ENCODE measurements at regions not wholly inside any gene's neighbourhood (a gene's known extent, or its start where the extent isn't known, plus 50 kb on each side); places are given as distances from the start of the nearest gene placed in this dataset.

DNA sequence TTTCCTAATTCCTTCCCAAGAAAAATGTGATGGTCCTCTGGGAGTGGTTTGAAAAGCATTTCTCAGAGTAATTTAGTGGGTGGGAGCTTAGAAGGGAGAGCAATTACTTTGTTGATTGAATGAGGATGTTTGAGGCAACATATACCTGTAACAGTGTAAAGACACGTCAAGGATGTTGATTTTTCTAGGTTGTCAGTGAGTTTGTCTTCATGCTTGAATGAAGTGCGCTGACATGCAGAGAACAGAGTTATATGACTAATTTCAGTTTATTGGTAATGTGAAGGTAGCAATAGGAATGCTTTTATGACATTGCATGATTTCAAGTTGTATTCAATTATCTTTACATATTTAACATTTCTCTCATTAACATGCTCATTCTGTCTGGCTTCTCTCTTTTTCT lies 286.9 kb downstream of the NFKBIZ start:
- ChIA-PET POLR2A (no interaction called here), CTCF (no interaction called here)
- no peak for TF ChIP-seq CTCF (IDR thresholded peaks at IDR 0.05; ENCODE audit: insufficient read depth, low read depth, low read length)
- Histone ChIP-seq H3K4me3 (ENCODE audit: low read depth, low read length) (no peak overlapping the region), H3K36me3 (ENCODE audit: control insufficient read depth, insufficient read depth, low read length) (no peaks in the 10 kb centered on the region), H3K27me3 (ENCODE audit: control insufficient read depth, insufficient read depth, low read length) (no peaks in the 10 kb centered on the region)
- DNase-seq (ENCODE audit: low read depth): no peak

GRCh38 chr3:102140116-102140515 lies 290.8 kb downstream of the NFKBIZ start:
- Histone ChIP-seq H3K27me3 (ENCODE audit: control insufficient read depth, insufficient read depth, low read length) (no peaks in the 10 kb centered on the region), H3K4me3 (ENCODE audit: low read depth, low read length) (no peak overlapping the region), H3K36me3 (ENCODE audit: control insufficient read depth, insufficient read depth, low read length) (no peaks in the 10 kb centered on the region)
- no peak for TF ChIP-seq CTCF (IDR thresholded peaks at IDR 0.05; ENCODE audit: insufficient read depth, low read depth, low read length)
- ChIA-PET CTCF (no interaction called here), POLR2A (no interaction called here)
- no peak for DNase-seq (ENCODE audit: low read depth)

- Histone ChIP-seq H3K4me3 (ENCODE audit: low read depth, low read length) (no peak overlapping the region), H3K27me3 (ENCODE audit: control insufficient read depth, insufficient read depth, low read length) (no peaks in the 10 kb centered on the region), H3K36me3 (ENCODE audit: control insufficient read depth, insufficient read depth, low read length) (no peaks in the 10 kb centered on the region)
- TF ChIP-seq CTCF (IDR thresholded peaks at IDR 0.05; ENCODE audit: insufficient read depth, low read depth, low read length): no peak
- no peak for DNase-seq (ENCODE audit: low read depth)
- ChIA-PET POLR2A (interaction anchor here (0.6 kb wide), 1 partner anchor 355 kb away, joined by 6 read pairs; no protein-coding TSS in a partner anchor), CTCF (no interaction called here)
These were observed 292.0 kb downstream of the NFKBIZ start for GRCh38 chr3:102141096-102141927.

DNA sequence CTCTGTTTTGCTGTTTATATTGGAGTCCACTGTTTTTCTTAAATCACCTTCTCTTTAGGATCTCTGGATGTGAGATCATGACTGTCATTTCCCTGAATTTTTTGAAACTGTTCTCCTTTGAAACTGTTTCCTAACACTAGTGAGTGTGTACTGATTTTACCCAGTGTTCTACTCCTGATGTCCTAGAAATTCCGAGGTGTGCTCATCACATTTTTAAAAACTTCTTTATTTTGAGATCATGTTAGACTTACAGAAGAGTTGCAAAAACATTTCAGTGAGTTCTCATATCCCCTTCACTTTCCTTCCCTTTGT lies 292.6 kb downstream of the NFKBIZ start:
- Histone ChIP-seq H3K27me3 (ENCODE audit: control insufficient read depth, insufficient read depth, low read length) (no peaks in the 10 kb centered on the region), H3K4me3 (ENCODE audit: low read depth, low read length) (no peak overlapping the region), H3K36me3 (ENCODE audit: control insufficient read depth, insufficient read depth, low read length) (no peaks in the 10 kb centered on the region)
- DNase-seq (ENCODE audit: low read depth): no peak
- TF ChIP-seq CTCF (IDR thresholded peaks at IDR 0.05; ENCODE audit: insufficient read depth, low read depth, low read length): no peak
- POLR2A ChIA-PET: no interaction called here
- CTCF ChIA-PET: no interaction called here

DNA sequence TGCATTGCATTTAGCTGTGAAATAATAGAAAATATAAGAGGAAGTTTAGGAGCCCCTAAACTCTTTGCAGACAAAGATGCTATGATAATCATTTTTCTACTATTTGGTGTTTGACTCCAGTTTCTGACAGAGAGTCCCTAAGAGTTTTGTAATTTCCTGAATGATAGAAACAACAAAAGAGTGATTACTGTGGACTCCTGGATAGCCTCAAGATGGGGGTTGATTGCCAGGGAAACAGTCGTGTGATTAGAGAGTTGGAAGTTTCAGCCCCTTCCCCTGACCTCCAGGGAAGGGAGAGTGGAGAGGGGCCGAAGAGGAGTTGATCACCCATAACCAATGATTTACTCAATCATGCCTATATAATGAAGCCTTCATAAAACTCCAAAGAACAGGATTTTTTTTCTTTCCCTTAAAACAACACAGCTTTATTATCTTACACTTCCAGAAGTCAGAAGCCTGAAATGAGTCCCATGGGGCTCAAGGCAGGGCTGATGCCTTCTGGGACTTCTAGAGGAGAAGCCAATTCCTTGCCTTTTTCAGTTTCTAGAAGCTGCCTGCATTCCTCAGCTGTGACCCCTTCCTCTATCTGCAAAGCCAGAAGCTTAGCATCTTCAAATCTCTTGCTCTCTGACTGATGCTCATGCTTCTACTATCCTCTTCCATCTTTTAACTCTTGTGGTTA lies 292.3 kb upstream of the ZPLD1 start:
- DNase-seq (ENCODE audit: low read depth): no peak
- Histone ChIP-seq H3K36me3 (ENCODE audit: control insufficient read depth, insufficient read depth, low read length) (no peaks in the 10 kb centered on the region), H3K27me3 (ENCODE audit: control insufficient read depth, insufficient read depth, low read length) (no peaks in the 10 kb centered on the region), H3K4me3 (ENCODE audit: low read depth, low read length) (no peak overlapping the region)
- ChIA-PET CTCF (interaction anchor here (1.0 kb wide), 1 partner anchor 13 kb away, joined by 4 read pairs; no protein-coding TSS in a partner anchor), POLR2A (no interaction called here)
- TF ChIP-seq CTCF (IDR thresholded peaks at IDR 0.05; ENCODE audit: insufficient read depth, low read depth, low read length): no peak

All from BJ (cell line).